T1000 (cell line): ENCODE measurements at regions not wholly inside any gene's neighbourhood (a gene's known extent, or its start where the extent isn't known, plus 50 kb on each side); places are given as distances from the start of the nearest gene placed in this dataset.
"Not testable (repeated sequence)": the region's sequence is repeated elsewhere in the genome, so short reads cannot be mapped to it uniquely, and the experiment has no call there.

ENCODE experiments used
- DNase-seq: peaks from one replicate; lab custom pipeline; 2025; ENCODE audit warnings: mixed read lengths; lab: John Stamatoyannopoulos, UW

- no peak for DNase-seq
Observed at GRCh38 chr9:102164247-102164646, 425.8 kb upstream of the GRIN3A start.

GRCh38 chr9:102153081-102153480 is 414.6 kb upstream of the GRIN3A start:
- not testable (repeated sequence) for DNase-seq

- no peak for DNase-seq
Observed at GRCh38 chr9:102135768-102136167, 397.3 kb upstream of the GRIN3A start.

GRCh38 chr9:102124465-102124864 is 386.0 kb upstream of the GRIN3A start:
- DNase-seq: no peak

- DNase-seq: no peak
Observed at GRCh38 chr9:102114557-102114956, 376.1 kb upstream of the GRIN3A start.

GRCh38 chr9:102113191-102113590 is 374.7 kb upstream of the GRIN3A start:
- no peak for DNase-seq

GRCh38 chr9:102106439-102106838 is 368.0 kb upstream of the GRIN3A start:
- no peak for DNase-seq

- DNase-seq: peak; percentile 2
Observed at GRCh38 chr9:102101723-102102122, 363.3 kb upstream of the GRIN3A start.

GRCh38 chr9:102087141-102087540 is 348.7 kb upstream of the GRIN3A start:
- no peak for DNase-seq

GRCh38 chr9:102085548-102085947 is 347.1 kb upstream of the GRIN3A start:
- no peak for DNase-seq

GRCh38 chr9:102072059-102072764 is 333.8 kb upstream of the GRIN3A start:
- DNase-seq: no peak

GRCh38 chr9:102069969-102070368 is 331.5 kb upstream of the GRIN3A start:
- DNase-seq: peak; percentile 8

- DNase-seq: no peak
Observed at GRCh38 chr9:102054811-102055210, 316.4 kb upstream of the GRIN3A start.

- no peak for DNase-seq
Observed at GRCh38 chr9:102049586-102050246, 311.3 kb upstream of the GRIN3A start.

GRCh38 chr9:102047549-102047948 is 309.1 kb upstream of the GRIN3A start:
- no peak for DNase-seq

- DNase-seq: no peak
Observed at GRCh38 chr9:102044133-102044532, 305.7 kb upstream of the GRIN3A start.

- DNase-seq: no peak
Observed at GRCh38 chr9:102038006-102038405, 299.6 kb upstream of the GRIN3A start.

GRCh38 chr9:102035929-102036328 is 297.5 kb upstream of the GRIN3A start:
- DNase-seq: no peak

GRCh38 chr9:102032614-102033013 is 294.2 kb upstream of the GRIN3A start:
- no peak for DNase-seq

- DNase-seq: no peak
Observed at GRCh38 chr9:102000956-102001355, 262.5 kb upstream of the GRIN3A start.

GRCh38 chr9:101999441-101999840 is 261.0 kb upstream of the GRIN3A start:
- no peak for DNase-seq

- no peak for DNase-seq
Observed at GRCh38 chr9:101995231-101995630, 256.8 kb upstream of the GRIN3A start.

GRCh38 chr9:101993771-101994170 is 255.3 kb upstream of the GRIN3A start:
- no peak for DNase-seq

- DNase-seq: no peak
Observed at GRCh38 chr9:101991926-101992325, 253.5 kb upstream of the GRIN3A start.
